H9 (cell line): ENCODE measurements at regions not wholly inside any gene's neighbourhood (a gene's known extent, or its start where the extent isn't known, plus 50 kb on each side); places are given as distances from the start of the nearest gene placed in this dataset.
A peak's percentile ranks its signal among the peaks of the same experiment; 100 is the strongest.

ENCODE experiments used
- DNase-seq: peaks from one replicate; pipeline ENCODE4 v3.0.0-alpha.2; 2017
- H2AFZ ChIP-seq: one replicate; pipeline ENCODE4 v1.6.1; 2013; ENCODE audit warnings: mild to moderate bottlenecking, low read length, control low read depth, moderate library complexity
- H2AK5ac ChIP-seq: 2 replicates; pipeline ENCODE4 v1.6.1; 2013; ENCODE audit warnings: low read length, control low read depth, mixed read lengths; ENCODE audit not compliant: insufficient read length
- H2BK120ac ChIP-seq: one replicate; pipeline ENCODE4 v1.6.1; 2013; ENCODE audit warnings: low read depth, mild to moderate bottlenecking, low read length, control low read depth, inconsistent platforms; ENCODE audit not compliant: poor library complexity, severe bottlenecking
- H2BK12ac ChIP-seq: 2 replicates; pipeline ENCODE4 v1.6.1; 2013; ENCODE audit warnings: low read length, control low read depth, mixed read lengths, low read depth; ENCODE audit not compliant: insufficient read length
- H2BK15ac ChIP-seq: 2 replicates; pipeline ENCODE4 v1.6.1; 2013; ENCODE audit warnings: low read depth, low read length, control low read depth
- H2BK20ac ChIP-seq: one replicate; pipeline ENCODE4 v1.6.1; 2013; ENCODE audit warnings: low read depth, mild to moderate bottlenecking, low read length, control low read depth, inconsistent platforms; ENCODE audit not compliant: poor library complexity, severe bottlenecking
- H2BK5ac ChIP-seq: 2 replicates; pipeline ENCODE4 v1.6.1; 2013; ENCODE audit warnings: low read length, control low read depth, mixed read lengths; ENCODE audit not compliant: insufficient read length
- H3K14ac ChIP-seq: 2 replicates; pipeline ENCODE4 v1.6.1; 2013; ENCODE audit warnings: low read length, control low read depth; ENCODE audit not compliant: insufficient read depth
- H3K18ac ChIP-seq: 2 replicates; pipeline ENCODE4 v1.6.1; 2013; ENCODE audit warnings: low read depth, mild to moderate bottlenecking, mixed read lengths, low read length, control low read depth; ENCODE audit not compliant: insufficient read length
- H3K23ac ChIP-seq: 2 replicates; pipeline ENCODE4 v1.6.1; 2013; ENCODE audit warnings: low read length, control low read depth, mixed read lengths, low read depth; ENCODE audit not compliant: insufficient read length
- H3K23me2 ChIP-seq: 2 replicates; pipeline ENCODE4 v1.6.1; 2013; ENCODE audit warnings: low read depth, mild to moderate bottlenecking, mixed read lengths, low read length, control low read depth; ENCODE audit not compliant: insufficient read length, poor library complexity, severe bottlenecking
- H3K27ac ChIP-seq: 2 replicates; pipeline ENCODE4 v1.5.1; 2013; ENCODE audit warnings: low read length, control low read depth, mixed read lengths, low read depth; ENCODE audit not compliant: insufficient read length
- H3K27me3 ChIP-seq: 2 replicates; pipeline ENCODE4 v1.6.1; 2013; ENCODE audit warnings: low read length, control low read depth, inconsistent platforms; ENCODE audit not compliant: insufficient read depth
- H3K4ac ChIP-seq: 2 replicates; pipeline ENCODE4 v1.6.1; 2013; ENCODE audit warnings: low read depth, mild to moderate bottlenecking, control low read depth, inconsistent platforms, low read length, moderate library complexity
- H3K4me1 ChIP-seq: 2 replicates; pipeline ENCODE4 v1.6.1; 2013; ENCODE audit warnings: low read length, control low read depth, inconsistent platforms; ENCODE audit not compliant: insufficient read depth
- H3K4me2 ChIP-seq: 2 replicates; pipeline ENCODE4 v1.6.1; 2013; ENCODE audit warnings: low read length, control low read depth, mixed read lengths; ENCODE audit not compliant: insufficient read length, insufficient read depth
- H3K56ac ChIP-seq: 2 replicates; pipeline ENCODE4 v1.6.1; 2013; ENCODE audit warnings: low read depth, mild to moderate bottlenecking, mixed read lengths, low read length, control low read depth; ENCODE audit not compliant: insufficient read length
- H3K79me1 ChIP-seq: 2 replicates; pipeline ENCODE4 v1.6.1; 2013; ENCODE audit warnings: low read depth, mild to moderate bottlenecking, moderate library complexity, low read length, control low read depth, inconsistent platforms; ENCODE audit not compliant: insufficient read depth, poor library complexity, severe bottlenecking
- H3K79me2 ChIP-seq: 2 replicates; pipeline ENCODE4 v1.6.1; 2013; ENCODE audit warnings: low read length, control low read depth, inconsistent platforms; ENCODE audit not compliant: insufficient read depth
- H3K9ac ChIP-seq: 2 replicates; pipeline ENCODE4 v1.6.1; 2013; ENCODE audit warnings: low read length, control low read depth, mixed read lengths; ENCODE audit not compliant: insufficient read length; ENCODE audit errors: extremely low read depth
- H3K9me3 ChIP-seq: one replicate; pipeline ENCODE4 v1.6.1; 2013; ENCODE audit warnings: low read depth, low read length, inconsistent platforms; ENCODE audit not compliant: control insufficient read depth
- H3T11ph ChIP-seq: one replicate; pipeline ENCODE4 v1.6.1; 2013; ENCODE audit warnings: mild to moderate bottlenecking, low read length, control low read depth, inconsistent platforms
- H4K20me1 ChIP-seq: one replicate; pipeline ENCODE4 v1.6.1; 2013; ENCODE audit not compliant: control insufficient read depth, insufficient read length, insufficient read depth
- H4K5ac ChIP-seq: 2 replicates; pipeline ENCODE4 v1.6.1; 2013; ENCODE audit warnings: low read depth, mild to moderate bottlenecking, mixed read lengths, low read length, control low read depth; ENCODE audit not compliant: insufficient read length
- H4K8ac ChIP-seq: replicated peaks from 2 replicates; pipeline ENCODE4 v1.6.1; 2013; ENCODE audit warnings: low read length, control low read depth, mixed read lengths, low read depth; ENCODE audit not compliant: insufficient read length
- H4K91ac ChIP-seq: 2 replicates; pipeline ENCODE4 v1.6.1; 2013; ENCODE audit warnings: low read depth, mild to moderate bottlenecking, moderate library complexity, mixed read lengths, low read length, control low read depth; ENCODE audit not compliant: insufficient read length
- H3K27ac Mint-ChIP-seq, 3 experiments: 2 replicates in 2 of 3; 3 replicates in 1 of 3; pipeline ENCODE4 v1.8.0; 2020 to 2021; ENCODE audit warnings: mixed read lengths in 3 of 3, mild to moderate bottlenecking in 1 of 3, moderate library complexity in 1 of 3
- H3K27me3 Mint-ChIP-seq: 2 replicates; pipeline ENCODE4 v1.8.0; 2021; ENCODE audit warnings: low read depth, mild to moderate bottlenecking, moderate library complexity, mixed read lengths
- H3K36me3 Mint-ChIP-seq, 3 experiments: 2 replicates in 2 of 3; 3 replicates in 1 of 3; pipeline ENCODE4 v1.8.0; 2020 to 2021; ENCODE audit warnings: low read depth in 3 of 3, mixed read lengths in 3 of 3; ENCODE audit not compliant: insufficient read depth in 1 of 3
- H3K4me1 Mint-ChIP-seq, 2 experiments: 2 replicates each; pipeline ENCODE4 v1.8.0; 2020; ENCODE audit warnings: mixed read lengths in 2 of 2
- H3K4me3 Mint-ChIP-seq, 2 experiments: 2 replicates in 1 of 2; 3 replicates in 1 of 2; pipeline ENCODE4 v1.8.0; 2020 to 2021; ENCODE audit warnings: mild to moderate bottlenecking in 2 of 2, mixed read lengths in 2 of 2, moderate library complexity in 1 of 2
- H3K9me3 Mint-ChIP-seq, 2 experiments: 2 replicates in 1 of 2; 3 replicates in 1 of 2; pipeline ENCODE4 v1.8.0; 2020; ENCODE audit warnings: mild to moderate bottlenecking in 2 of 2, mixed read lengths in 2 of 2, moderate library complexity in 1 of 2
- WGBS: extraction: QIAGEN DNeasy Blood & Tissue Kit; methylation state at CpG from one replicate; pipeline ENCODE4 v1.1.7; 2013; ENCODE audit warnings: missing lambda C conversion rate, low lambda C conversion rate, mixed read lengths; ENCODE audit not compliant: insufficient read length; ENCODE audit errors: extremely low coverage; 5-methylcytosine and 5-hydroxymethylcytosine counted together
- TF ChIP-seq, protein P1 (sequence below): fragments of 200-600 bp; sonication (generic); conservative IDR thresholded peaks from 3 replicates; pipeline ENCODE4 v1.8.0; 2021; ENCODE audit warnings: antibody characterized with exemption, mild to moderate bottlenecking

DNA sequence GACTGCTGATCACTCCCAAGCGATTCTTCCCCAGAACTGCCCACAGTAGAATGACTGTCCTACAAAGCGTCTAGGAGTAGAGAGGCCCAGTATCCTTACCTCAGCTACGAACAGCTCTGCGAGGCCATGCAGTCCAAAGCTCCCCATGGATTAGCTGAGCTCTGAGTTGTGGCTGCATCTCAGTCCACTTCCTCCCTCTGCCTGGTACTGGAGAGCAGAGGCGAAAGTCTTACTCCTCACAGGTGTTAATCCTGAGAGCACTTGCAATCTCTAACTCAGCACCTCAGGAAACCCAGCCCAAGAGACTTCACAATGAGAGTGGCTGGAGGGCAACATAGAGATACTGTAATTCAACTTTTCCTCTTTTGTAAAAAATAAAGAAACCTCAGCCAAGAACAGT lies 493.1 kb downstream of the BCAT1 start:
- Histone ChIP-seq H3K23me2 (no peaks in the 10 kb centered on the region), H2BK120ac (no peak overlapping the region), H3K23ac (no peak overlapping the region), H4K20me1 (no peaks in the 10 kb centered on the region), H3K4me2 (no peak overlapping the region), H3T11ph (no peak overlapping the region), H3K27me3 (no peaks in the 10 kb centered on the region), H2AFZ (no peak overlapping the region), H2AK5ac (no peak overlapping the region), H2BK15ac (no peak overlapping the region), H2BK12ac (no peak overlapping the region), H4K5ac (no peak overlapping the region), H3K4me1 (peaks cover 3% of the 10 kb centered on the region; the same call in 1 of the 2 replicates), H3K79me2 (no peaks in the 10 kb centered on the region), H3K18ac (no peak overlapping the region), H3K79me1 (no peaks in the 10 kb centered on the region), H3K4ac (no peak overlapping the region), H2BK20ac (no peak overlapping the region), H3K56ac (no peak overlapping the region), H3K9ac (no peak overlapping the region), H2BK5ac (no peak overlapping the region), H3K27ac (no peak overlapping the region), H3K9me3 (no peaks in the 10 kb centered on the region), H4K8ac (no peak overlapping the region), H4K91ac (no peak overlapping the region), H3K14ac (no peak overlapping the region)
- peak overlapping the region in 1 of 3 experiments; percentile 32; a peak in 2 of 7 replicates for H3K27ac Mint-ChIP-seq
- H3K4me1 Mint-ChIP-seq, result peaks cover 13 to 14% of the 10 kb centered on the region in 2 experiments
- TF ChIP-seq, protein P1, sequence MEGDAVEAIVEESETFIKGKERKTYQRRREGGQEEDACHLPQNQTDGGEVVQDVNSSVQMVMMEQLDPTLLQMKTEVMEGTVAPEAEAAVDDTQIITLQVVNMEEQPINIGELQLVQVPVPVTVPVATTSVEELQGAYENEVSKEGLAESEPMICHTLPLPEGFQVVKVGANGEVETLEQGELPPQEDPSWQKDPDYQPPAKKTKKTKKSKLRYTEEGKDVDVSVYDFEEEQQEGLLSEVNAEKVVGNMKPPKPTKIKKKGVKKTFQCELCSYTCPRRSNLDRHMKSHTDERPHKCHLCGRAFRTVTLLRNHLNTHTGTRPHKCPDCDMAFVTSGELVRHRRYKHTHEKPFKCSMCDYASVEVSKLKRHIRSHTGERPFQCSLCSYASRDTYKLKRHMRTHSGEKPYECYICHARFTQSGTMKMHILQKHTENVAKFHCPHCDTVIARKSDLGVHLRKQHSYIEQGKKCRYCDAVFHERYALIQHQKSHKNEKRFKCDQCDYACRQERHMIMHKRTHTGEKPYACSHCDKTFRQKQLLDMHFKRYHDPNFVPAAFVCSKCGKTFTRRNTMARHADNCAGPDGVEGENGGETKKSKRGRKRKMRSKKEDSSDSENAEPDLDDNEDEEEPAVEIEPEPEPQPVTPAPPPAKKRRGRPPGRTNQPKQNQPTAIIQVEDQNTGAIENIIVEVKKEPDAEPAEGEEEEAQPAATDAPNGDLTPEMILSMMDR, result no peak
- DNase-seq, result no peak
- H3K4me3 Mint-ChIP-seq, result no peak overlapping the region
- H3K9me3 Mint-ChIP-seq, result no peaks in the 10 kb centered on the region; a peak in 1 of 5 replicates
- WGBS, result no CpG with 5 or more reads among the region's 5 CpGs
- no peaks in the 10 kb centered on the region; a peak in 1 of 7 replicates for H3K36me3 Mint-ChIP-seq
- H3K27me3 Mint-ChIP-seq, result no peaks in the 10 kb centered on the region
